Smooth muscle cell (in vitro differentiated cells): ENCODE measurements at regions not wholly inside any gene's neighbourhood (a gene's known extent, or its start where the extent isn't known, plus 50 kb on each side); places are given as distances from the start of the nearest gene placed in this dataset.

Experiments used
- DNase-seq: peaks from one replicate; lab custom pipeline; 2025; ENCODE audit not compliant: unreplicated experiment; lab: John Stamatoyannopoulos, UW
- H2AFZ ChIP-seq: fragments of 200-600 bp; sonication (generic); 2 replicates; pipeline ENCODE4 v1.6.0; 2016; ENCODE audit warnings: antibody characterized with exemption, low read depth, mild to moderate bottlenecking
- H3F3A ChIP-seq: fragments of 200-600 bp; sonication (generic); 2 replicates; pipeline ENCODE4 v1.6.0; 2017; ENCODE audit warnings: antibody characterized with exemption, low read depth
- H3K27ac ChIP-seq: fragments of 200-600 bp; sonication (generic); 2 replicates; pipeline ENCODE4 v1.5.1; 2016; ENCODE audit warnings: low read depth, mild to moderate bottlenecking
- H3K27me3 ChIP-seq: fragments of 200-600 bp; sonication (generic); 2 replicates; pipeline ENCODE4 v1.6.1; 2016; ENCODE audit warnings: low read depth, mild to moderate bottlenecking
- H3K36me3 ChIP-seq: fragments of 200-600 bp; sonication (generic); 2 replicates; pipeline ENCODE4 v1.5.1; 2016; ENCODE audit warnings: low read depth
- H3K4me1 ChIP-seq: fragments of 200-600 bp; sonication (generic); 2 replicates; pipeline ENCODE4 v1.5.1; 2016; ENCODE audit warnings: low read depth
- H3K4me2 ChIP-seq: fragments of 200-600 bp; sonication (generic); 2 replicates; pipeline ENCODE4 v1.6.0; 2016; ENCODE audit warnings: mild to moderate bottlenecking
- H3K4me3 ChIP-seq: fragments of 200-600 bp; sonication (generic); 2 replicates; pipeline ENCODE4 v1.5.1; 2016; ENCODE audit warnings: mild to moderate bottlenecking
- H3K79me2 ChIP-seq: fragments of 200-600 bp; sonication (generic); 2 replicates; pipeline ENCODE4 v1.6.0; 2016; ENCODE audit warnings: low read depth, mild to moderate bottlenecking
- H3K9ac ChIP-seq: fragments of 200-600 bp; sonication (generic); 2 replicates; pipeline ENCODE4 v1.6.0; 2016; ENCODE audit warnings: low read depth
- H3K9me3 ChIP-seq: fragments of 200-600 bp; sonication (generic); replicated peaks from 2 replicates; pipeline ENCODE4 v1.5.1; 2016; ENCODE audit warnings: low read depth
- H4K20me1 ChIP-seq: fragments of 200-600 bp; sonication (generic); 2 replicates; pipeline ENCODE4 v1.6.0; 2016; ENCODE audit warnings: low read depth
- WGBS: methylation state at CpG from one replicate; pipeline ENCODE4 v1.1.7; 2016; ENCODE audit warnings: low lambda C conversion rate; 5-methylcytosine and 5-hydroxymethylcytosine counted together
- TF ChIP-seq, protein P1 (sequence below): fragments of 200-600 bp; sonication (generic); IDR thresholded peaks from 2 replicates; pipeline ENCODE4 v1.5.1; 2017; ENCODE audit warnings: borderline replicate concordance, mild to moderate bottlenecking, antibody characterized with exemption; ENCODE audit not compliant: insufficient read depth, poor library complexity, severe bottlenecking

DNA sequence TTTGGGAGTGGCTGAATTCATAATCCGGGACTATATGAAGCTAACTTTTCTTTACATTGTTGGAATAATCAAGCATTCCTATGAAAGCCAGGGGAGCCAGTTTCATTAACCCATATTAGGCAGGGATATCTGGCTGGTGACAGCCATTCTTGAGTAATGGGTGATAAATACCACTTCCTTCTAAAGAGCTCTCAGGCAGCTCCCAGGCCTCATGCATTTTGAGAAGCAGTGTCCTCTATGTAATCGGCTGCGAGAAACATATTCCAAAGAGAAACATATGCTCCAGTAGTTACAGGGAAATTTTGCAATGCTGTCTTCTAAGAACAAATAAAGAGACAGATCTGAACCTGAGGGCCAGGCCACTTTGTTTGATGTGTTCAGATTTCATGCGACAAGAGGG is 83.1 kb downstream of the MSX2 start:
- no peak for DNase-seq
- peak overlapping the region; percentile 27 for H3K27ac ChIP-seq
- H3K4me3 ChIP-seq, result no peak overlapping the region
- peaks cover 7% of the 10 kb centered on the region for H3F3A ChIP-seq
- no peaks in the 10 kb centered on the region for H3K27me3 ChIP-seq
- 62% methylated on average over 4 of the region's 4 CpGs for WGBS
- H4K20me1 ChIP-seq, result no peaks in the 10 kb centered on the region
- no peaks in the 10 kb centered on the region for H3K79me2 ChIP-seq
- H3K36me3 ChIP-seq, result no peaks in the 10 kb centered on the region
- H3K9me3 ChIP-seq, result no peaks in the 10 kb centered on the region
- TF ChIP-seq, protein P1, sequence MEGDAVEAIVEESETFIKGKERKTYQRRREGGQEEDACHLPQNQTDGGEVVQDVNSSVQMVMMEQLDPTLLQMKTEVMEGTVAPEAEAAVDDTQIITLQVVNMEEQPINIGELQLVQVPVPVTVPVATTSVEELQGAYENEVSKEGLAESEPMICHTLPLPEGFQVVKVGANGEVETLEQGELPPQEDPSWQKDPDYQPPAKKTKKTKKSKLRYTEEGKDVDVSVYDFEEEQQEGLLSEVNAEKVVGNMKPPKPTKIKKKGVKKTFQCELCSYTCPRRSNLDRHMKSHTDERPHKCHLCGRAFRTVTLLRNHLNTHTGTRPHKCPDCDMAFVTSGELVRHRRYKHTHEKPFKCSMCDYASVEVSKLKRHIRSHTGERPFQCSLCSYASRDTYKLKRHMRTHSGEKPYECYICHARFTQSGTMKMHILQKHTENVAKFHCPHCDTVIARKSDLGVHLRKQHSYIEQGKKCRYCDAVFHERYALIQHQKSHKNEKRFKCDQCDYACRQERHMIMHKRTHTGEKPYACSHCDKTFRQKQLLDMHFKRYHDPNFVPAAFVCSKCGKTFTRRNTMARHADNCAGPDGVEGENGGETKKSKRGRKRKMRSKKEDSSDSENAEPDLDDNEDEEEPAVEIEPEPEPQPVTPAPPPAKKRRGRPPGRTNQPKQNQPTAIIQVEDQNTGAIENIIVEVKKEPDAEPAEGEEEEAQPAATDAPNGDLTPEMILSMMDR, result no peak
- H3K4me1 ChIP-seq, result no peaks in the 10 kb centered on the region
- peak overlapping the region; percentile 37 for H3K4me2 ChIP-seq
- H2AFZ ChIP-seq, result peak overlapping the region; percentile 73
- no peak overlapping the region for H3K9ac ChIP-seq

DNA sequence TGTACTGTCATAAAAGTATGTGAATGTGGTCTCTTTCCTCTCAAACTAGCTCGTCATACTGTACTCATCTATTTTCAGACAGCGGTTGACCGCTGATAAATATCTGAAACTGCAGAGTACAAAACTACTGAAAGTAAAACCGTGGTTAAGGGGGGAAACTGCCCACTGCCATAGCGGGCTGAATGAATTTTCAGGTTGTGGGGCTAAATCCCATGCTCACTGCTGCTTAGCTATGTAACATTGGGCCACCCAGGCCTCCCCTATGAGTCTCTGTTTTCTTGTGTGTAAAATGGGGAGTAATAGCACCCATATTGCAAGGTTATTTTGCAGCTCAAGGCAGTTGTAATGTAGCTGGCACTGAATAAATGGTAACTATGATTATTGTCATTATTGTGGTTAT is 82.3 kb downstream of the MSX2 start:
- 88% methylated on average over 5 of the region's 5 CpGs for WGBS
- Histone ChIP-seq H3F3A (peaks cover 7% of the 10 kb centered on the region), H3K4me2 (no peak overlapping the region), H3K27ac (no peak overlapping the region), H2AFZ (no peak overlapping the region), H4K20me1 (no peaks in the 10 kb centered on the region), H3K4me1 (no peaks in the 10 kb centered on the region), H3K9ac (no peak overlapping the region), H3K36me3 (no peaks in the 10 kb centered on the region), H3K27me3 (no peaks in the 10 kb centered on the region), H3K79me2 (no peaks in the 10 kb centered on the region), H3K9me3 (no peaks in the 10 kb centered on the region), H3K4me3 (no peak overlapping the region)
- TF ChIP-seq, protein P1, result no peak
- DNase-seq, result no peak

DNA sequence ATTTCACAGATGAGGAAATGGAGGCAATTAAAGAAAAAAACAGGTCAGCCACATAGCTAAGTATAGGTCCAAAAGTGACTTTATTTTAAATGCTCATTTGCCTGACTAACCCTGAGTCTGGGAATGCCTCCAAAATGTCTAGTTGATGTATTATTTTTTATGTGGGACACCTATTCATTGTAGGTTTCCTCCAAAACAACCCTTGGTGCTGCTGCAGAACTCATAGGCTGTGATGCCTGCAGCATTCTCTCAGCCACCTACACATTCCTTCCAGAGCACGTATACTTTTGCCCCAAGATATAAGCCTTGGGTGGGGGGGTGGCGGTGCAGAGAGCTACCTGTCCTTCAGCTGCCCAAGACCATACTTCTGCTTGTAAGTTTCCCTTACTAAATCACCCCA is 77.4 kb downstream of the MSX2 start:
- Histone ChIP-seq H3K27ac (no peak overlapping the region), H3K4me2 (no peak overlapping the region), H4K20me1 (no peaks in the 10 kb centered on the region), H3K79me2 (no peaks in the 10 kb centered on the region), H3K9ac (no peak overlapping the region), H3K36me3 (no peaks in the 10 kb centered on the region), H3K4me3 (no peak overlapping the region), H3K9me3 (no peaks in the 10 kb centered on the region), H3K4me1 (no peaks in the 10 kb centered on the region), H3F3A (peaks cover 6% of the 10 kb centered on the region), H3K27me3 (no peaks in the 10 kb centered on the region), H2AFZ (no peak overlapping the region)
- 60% methylated on average over 2 of the region's 2 CpGs for WGBS
- TF ChIP-seq, protein P1, result no peak
- no peak for DNase-seq

DNA sequence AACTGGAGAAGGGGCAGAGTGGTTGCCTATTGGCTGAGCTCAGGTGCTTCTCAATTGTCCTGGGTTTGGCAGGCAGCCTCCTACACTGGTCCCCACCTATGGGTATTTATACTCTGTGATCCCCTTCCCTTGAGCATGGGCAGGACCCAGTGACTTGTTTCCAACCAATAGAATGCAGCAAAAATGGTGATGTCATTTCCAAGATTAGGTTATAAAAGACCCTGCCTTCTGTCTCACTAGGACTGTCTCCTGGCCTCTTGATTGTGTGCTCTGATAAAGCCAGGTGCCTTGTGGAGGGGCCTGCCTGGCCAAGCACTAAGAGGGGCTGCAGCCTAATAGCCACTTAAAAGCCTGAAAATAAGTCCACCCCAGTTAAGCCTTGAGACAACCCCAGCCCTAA is 76.1 kb downstream of the MSX2 start:
- H3K4me2 ChIP-seq, result no peak overlapping the region
- H3K4me1 ChIP-seq, result no peaks in the 10 kb centered on the region
- no peak overlapping the region for H3K27ac ChIP-seq
- no peaks in the 10 kb centered on the region for H3K27me3 ChIP-seq
- H3F3A ChIP-seq, result peaks cover 6% of the 10 kb centered on the region
- no peaks in the 10 kb centered on the region for H3K79me2 ChIP-seq
- TF ChIP-seq, protein P1, result no peak
- no peaks in the 10 kb centered on the region for H3K9me3 ChIP-seq
- no peak for DNase-seq
- no peaks in the 10 kb centered on the region for H4K20me1 ChIP-seq
- H2AFZ ChIP-seq, result no peak overlapping the region
- no peaks in the 10 kb centered on the region for H3K36me3 ChIP-seq
- H3K4me3 ChIP-seq, result no peak overlapping the region
- H3K9ac ChIP-seq, result no peak overlapping the region
